ENCODE measurements at regions not wholly inside any gene's neighbourhood (a gene's known extent, or its start where the extent isn't known, plus 50 kb on each side); places are given as distances from the start of the nearest gene placed in this dataset.

DNA sequence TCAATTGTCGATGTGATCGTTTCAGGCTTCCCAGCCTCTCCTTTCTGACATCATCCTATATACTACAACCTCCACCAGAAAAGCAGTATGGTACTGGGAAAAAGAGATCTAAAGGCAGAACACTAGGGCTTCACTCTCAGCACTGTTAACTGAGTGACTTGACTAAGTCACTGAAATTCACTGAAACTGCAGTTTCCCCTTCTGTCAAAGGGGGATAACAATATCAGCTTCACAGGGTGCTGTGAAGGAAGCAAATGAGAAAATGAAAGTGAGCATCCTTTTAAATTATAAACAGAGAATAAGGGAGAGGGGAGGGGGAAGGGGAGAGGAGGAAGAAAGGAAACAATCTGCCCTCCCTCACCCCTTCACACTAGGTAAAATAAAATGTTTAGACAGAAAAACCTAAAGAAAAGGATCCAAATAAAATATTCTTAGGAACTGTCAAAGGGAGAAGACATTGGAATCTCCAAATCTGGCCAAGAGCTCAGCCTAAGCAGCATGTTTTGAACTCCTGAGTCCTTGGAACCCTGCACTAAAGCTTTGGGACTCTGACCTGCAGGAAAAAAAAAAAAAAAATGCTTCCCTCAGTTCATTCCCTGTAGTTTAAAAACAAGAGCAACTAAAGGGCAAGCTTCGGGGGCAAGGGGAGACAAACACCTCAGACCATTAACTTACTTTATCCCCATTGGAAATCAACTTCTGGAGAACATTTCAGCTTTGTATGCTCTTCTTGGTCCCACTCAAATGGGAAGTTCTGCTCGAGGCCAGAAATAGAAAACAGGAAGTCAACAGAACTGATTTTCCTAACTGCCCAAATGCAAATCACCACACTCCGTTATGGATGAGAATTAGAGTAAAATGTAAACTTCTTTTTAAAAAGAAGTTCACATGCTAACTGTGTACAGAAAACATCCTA lies 178.3 kb downstream of the DEPDC1B start:
- intact Hi-C loops (cut with DNase I; ENCODE audit: low total_unique reads), result no loop called here
- Histone ChIP-seq H3K9me3 (no peaks in the 10 kb centered on the region), H3K27me3 (replicated peaks in 1 of 7) (no peaks in the 10 kb centered on the region), H3K4me3 (peak overlapping the region in 5 of 8 donors; percentile 1 to 42 (median 17)), H3K4me1 (peaks cover 3 to 35% (median 19%) of the 10 kb centered on the region in 6 donors), H3K27ac (peak overlapping the region in 6 of 8 donors; percentile 9 to 65 (median 60)), H3K36me3 (no peaks in the 10 kb centered on the region)
- TF ChIP-seq, protein P1, sequence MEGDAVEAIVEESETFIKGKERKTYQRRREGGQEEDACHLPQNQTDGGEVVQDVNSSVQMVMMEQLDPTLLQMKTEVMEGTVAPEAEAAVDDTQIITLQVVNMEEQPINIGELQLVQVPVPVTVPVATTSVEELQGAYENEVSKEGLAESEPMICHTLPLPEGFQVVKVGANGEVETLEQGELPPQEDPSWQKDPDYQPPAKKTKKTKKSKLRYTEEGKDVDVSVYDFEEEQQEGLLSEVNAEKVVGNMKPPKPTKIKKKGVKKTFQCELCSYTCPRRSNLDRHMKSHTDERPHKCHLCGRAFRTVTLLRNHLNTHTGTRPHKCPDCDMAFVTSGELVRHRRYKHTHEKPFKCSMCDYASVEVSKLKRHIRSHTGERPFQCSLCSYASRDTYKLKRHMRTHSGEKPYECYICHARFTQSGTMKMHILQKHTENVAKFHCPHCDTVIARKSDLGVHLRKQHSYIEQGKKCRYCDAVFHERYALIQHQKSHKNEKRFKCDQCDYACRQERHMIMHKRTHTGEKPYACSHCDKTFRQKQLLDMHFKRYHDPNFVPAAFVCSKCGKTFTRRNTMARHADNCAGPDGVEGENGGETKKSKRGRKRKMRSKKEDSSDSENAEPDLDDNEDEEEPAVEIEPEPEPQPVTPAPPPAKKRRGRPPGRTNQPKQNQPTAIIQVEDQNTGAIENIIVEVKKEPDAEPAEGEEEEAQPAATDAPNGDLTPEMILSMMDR (IDR thresholded peaks at IDR 0.05 in 8 of 11, conservative IDR thresholded peaks at IDR 0.05 in 3 of 11), result peak in 5 of 11 experiments; percentile 8 to 36 (median 20)
- no peak for TF ChIP-seq POLR2A (IDR thresholded peaks at IDR 0.05)
- no peak for DNase-seq
- 40 to 43% (median 42%) methylated on average over 5 of the region's 5 CpGs for WGBS, 5 donors

DNA sequence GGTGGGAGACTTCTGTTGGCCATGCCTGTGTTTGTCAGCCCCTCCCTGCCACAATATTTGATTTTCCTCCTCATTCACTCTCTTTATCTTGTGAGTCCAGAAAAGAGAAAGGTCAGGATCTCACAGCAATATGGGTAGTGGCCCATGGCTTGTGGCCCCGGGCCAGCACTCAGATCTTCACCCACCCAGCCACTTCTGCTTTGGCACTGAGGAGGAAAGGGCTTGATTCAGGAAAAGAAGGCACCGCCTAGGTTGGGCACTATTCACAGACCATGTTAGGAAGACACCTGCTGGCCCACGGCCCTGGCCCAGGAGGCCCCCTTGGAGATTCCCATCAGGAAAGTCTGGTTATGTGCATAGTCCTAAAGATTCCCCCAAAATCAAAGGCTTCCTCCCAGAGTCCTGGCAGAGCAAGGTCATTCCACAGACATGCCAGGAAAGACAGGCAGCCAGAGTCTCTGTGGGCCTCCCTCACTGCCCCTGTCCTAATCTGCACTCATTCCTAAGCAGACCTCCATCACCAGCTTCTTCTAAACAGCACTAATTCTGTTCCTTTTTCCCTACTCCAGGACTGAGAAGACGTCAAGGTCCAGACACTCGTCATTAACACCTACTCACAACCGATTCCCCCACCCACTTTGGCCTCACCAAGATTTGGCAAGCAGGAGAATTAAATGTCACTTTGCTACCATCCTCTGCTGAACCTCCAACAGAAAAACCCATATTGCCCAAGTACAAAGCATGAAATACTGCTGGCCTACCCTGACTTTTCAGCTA lies 179.3 kb downstream of the DEPDC1B start:
- WGBS, 5 donors, result 56 to 71% (median 67%) methylated on average over 6 of the region's 6 CpGs
- H3K36me3 ChIP-seq, result no peaks in the 10 kb centered on the region
- TF ChIP-seq, protein P1 (IDR thresholded peaks at IDR 0.05 in 8 of 11, conservative IDR thresholded peaks at IDR 0.05 in 3 of 11), result no peak
- no peak for TF ChIP-seq POLR2A (IDR thresholded peaks at IDR 0.05)
- TF ChIP-seq POLR2AphosphoS5 (IDR thresholded peaks at IDR 0.05), result no peak
- no peaks in the 10 kb centered on the region for H3K9me3 ChIP-seq
- intact Hi-C loops (cut with DNase I; ENCODE audit: low total_unique reads), result no loop called here
- DNase-seq, result no peak
- no peaks in the 10 kb centered on the region for H3K27me3 ChIP-seq (replicated peaks in 1 of 7)
- peak overlapping the region in 4 of 8 donors; percentile 57 to 65 (median 63) for H3K27ac ChIP-seq
- H3K4me1 ChIP-seq, result peaks cover 3 to 35% (median 19%) of the 10 kb centered on the region in 6 donors
- H3K4me3 ChIP-seq, result peak overlapping the region in 1 of 8 donors; percentile 42

DNA sequence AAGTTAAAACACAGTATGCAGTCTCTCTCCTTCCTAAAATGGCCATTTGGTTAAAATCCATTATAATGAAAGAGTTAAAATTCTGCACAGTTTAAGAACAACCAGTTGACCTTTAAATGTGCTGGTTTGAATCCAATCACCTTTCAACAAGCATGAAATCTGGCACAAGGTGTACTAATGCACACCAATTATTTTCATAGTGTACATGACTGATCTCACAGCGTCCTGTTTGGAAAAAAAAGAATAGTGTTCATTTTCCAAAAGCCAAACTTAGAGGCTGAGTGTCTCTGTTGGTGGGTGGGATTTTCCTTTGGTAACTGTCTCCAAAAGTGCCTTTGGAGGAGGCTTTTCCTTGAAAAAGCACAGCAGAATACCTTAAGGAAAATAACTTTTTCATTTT lies 180.6 kb downstream of the DEPDC1B start:
- Histone ChIP-seq H3K36me3 (no peaks in the 10 kb centered on the region), H3K27me3 (replicated peaks in 1 of 7) (no peaks in the 10 kb centered on the region), H3K9me3 (no peaks in the 10 kb centered on the region), H3K4me3 (no peak overlapping the region), H3K4me1 (peaks cover 3 to 36% (median 19%) of the 10 kb centered on the region in 6 donors), H3K27ac (no peak overlapping the region)
- TF ChIP-seq, protein P1 (IDR thresholded peaks at IDR 0.05 in 8 of 11, conservative IDR thresholded peaks at IDR 0.05 in 3 of 11), result no peak
- TF ChIP-seq POLR2AphosphoS5 (IDR thresholded peaks at IDR 0.05) (no peak), POLR2A (IDR thresholded peaks at IDR 0.05) (no peak)
- intact Hi-C loops (cut with DNase I; ENCODE audit: low total_unique reads), result no loop called here
- WGBS, 5 donors, result 69 to 91% (median 80%) methylated on average over 1 of the region's 1 CpG
- DNase-seq, result no peak

DNA sequence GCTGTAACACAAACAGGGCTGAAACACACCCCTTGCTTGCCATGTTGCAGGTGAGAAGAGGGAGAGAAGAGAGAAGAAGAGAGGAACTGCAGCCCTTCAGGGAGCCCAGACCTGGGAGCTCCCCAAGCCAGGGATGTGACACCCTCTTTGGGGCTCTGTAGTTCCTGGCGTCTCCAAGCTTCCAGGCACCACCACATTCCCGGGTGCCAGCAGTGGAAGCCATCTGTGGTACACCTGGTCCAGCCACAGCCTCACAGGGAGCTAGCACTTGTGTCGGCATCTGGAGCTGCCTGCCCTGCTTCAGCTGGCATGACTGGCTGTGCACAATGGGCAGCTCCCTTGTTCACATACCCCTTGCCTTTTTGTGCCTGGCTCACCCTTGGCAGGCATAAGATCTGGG lies 182.1 kb downstream of the DEPDC1B start:
- WGBS, 5 donors, result 93 to 100% (median 96%) methylated on average over 2 to 3 of the region's 3 CpGs
- H3K4me1 ChIP-seq, result peaks cover 3 to 42% (median 19%) of the 10 kb centered on the region in 6 donors
- no peak overlapping the region for H3K4me3 ChIP-seq
- H3K36me3 ChIP-seq, result no peaks in the 10 kb centered on the region
- no peaks in the 10 kb centered on the region for H3K27me3 ChIP-seq (replicated peaks in 1 of 7)
- DNase-seq, result no peak
- H3K9me3 ChIP-seq, result no peaks in the 10 kb centered on the region
- intact Hi-C loops (cut with DNase I; ENCODE audit: low total_unique reads), result no loop called here
- TF ChIP-seq, protein P1 (IDR thresholded peaks at IDR 0.05 in 8 of 11, conservative IDR thresholded peaks at IDR 0.05 in 3 of 11), result no peak
- TF ChIP-seq POLR2AphosphoS5 (IDR thresholded peaks at IDR 0.05), result no peak
- TF ChIP-seq POLR2A (IDR thresholded peaks at IDR 0.05), result no peak
- no peak overlapping the region for H3K27ac ChIP-seq

Measured in spleen (tissue), 11 donors.